Omental fat pad (tissue), 3 donors: ENCODE measurements at regions not wholly inside any gene's neighbourhood (a gene's known extent, or its start where the extent isn't known, plus 50 kb on each side); places are given as distances from the start of the nearest gene placed in this dataset.

Source experiments
- ATAC-seq: fragments of 150-250 bp; one replicate; pipeline ENCODE4 v1.9.1; 2016; ENCODE audit warnings: mild to moderate bottlenecking, moderate library complexity; ENCODE audit not compliant: low FRiP score
- DNase-seq: peaks from one replicate; pipeline ENCODE4 v3.0.0-alpha.2; 2019; ENCODE audit warnings: low spot score
- CTCF ChIP-seq, 3 donors: fragments of 450-650 bp; IDR thresholded peaks; one replicate each; pipeline ENCODE4 v1.5.1; 2016 to 2017; ENCODE audit warnings: antibody characterized with exemption in 3 of 3, mild to moderate bottlenecking in 3 of 3, moderate library complexity in 2 of 3

GRCh38 chr1:87200875-87201638, 127.6 kb upstream of the LMO4 start:
- TF ChIP-seq CTCF (IDR thresholded peaks at IDR 0.05), result no peak
- DNase-seq, result no peak
- ATAC-seq, result no peak

GRCh38 chr1:87201768-87202167, 126.9 kb upstream of the LMO4 start:
- no peak for DNase-seq

GRCh38 chr1:87202451-87202850, 126.2 kb upstream of the LMO4 start:
- no peak for ATAC-seq
- DNase-seq, result no peak

More at GRCh38 chr1:87201768-87202167, 126.9 kb upstream of the LMO4 start:
- ATAC-seq, result no peak
- TF ChIP-seq CTCF (IDR thresholded peaks at IDR 0.05), result no peak

GRCh38 chr1:87202922-87203655, 125.6 kb upstream of the LMO4 start:
- ATAC-seq, result peak; percentile 63
- no peak for TF ChIP-seq CTCF (IDR thresholded peaks at IDR 0.05)

More at GRCh38 chr1:87202451-87202850, 126.2 kb upstream of the LMO4 start:
- no peak for TF ChIP-seq CTCF (IDR thresholded peaks at IDR 0.05)

GRCh38 chr1:87203904-87204303, 124.8 kb upstream of the LMO4 start:
- peak; percentile 83 for ATAC-seq
- DNase-seq, result no peak
- no peak for TF ChIP-seq CTCF (IDR thresholded peaks at IDR 0.05)

More at GRCh38 chr1:87202922-87203655, 125.6 kb upstream of the LMO4 start:
- no peak for DNase-seq

- ATAC-seq (no peak), DNase-seq (no peak)
- no peak for TF ChIP-seq CTCF (IDR thresholded peaks at IDR 0.05)
Observed at GRCh38 chr1:87204441-87204840, 124.2 kb upstream of the LMO4 start.
